ENCODE measurements at regions not wholly inside any gene's neighbourhood (a gene's known extent, or its start where the extent isn't known, plus 50 kb on each side); places are given as distances from the start of the nearest gene placed in this dataset.

DNA sequence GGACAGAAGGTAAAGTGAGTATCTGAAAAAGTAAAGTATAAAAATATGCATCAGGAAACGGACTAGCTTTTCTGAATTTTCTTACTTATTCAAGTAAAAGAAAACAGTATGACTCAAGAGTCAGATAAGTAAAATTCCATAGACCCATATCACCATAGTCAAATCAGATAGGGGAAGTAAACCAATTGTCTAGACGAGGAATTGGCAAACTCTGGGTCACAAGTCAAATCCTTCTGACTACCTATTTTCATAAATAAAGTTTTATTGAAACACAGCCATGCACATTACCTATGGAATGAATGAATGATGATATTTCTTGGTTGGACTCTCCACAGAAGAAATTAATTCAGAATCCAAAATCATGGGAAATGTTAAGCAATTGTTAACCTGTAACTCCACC, 59.1 kb upstream of the TMC1 start:
- H3K27ac Mint-ChIP-seq (ENCODE audit: low read depth, unreplicated experiment) = no peak overlapping the region
- BruUV-seq (replicated peaks) = no TSS peak
- intact Hi-C loops (cut with micrococcal nuclease) = no loop called here
- TF ChIP-seq, protein P1, sequence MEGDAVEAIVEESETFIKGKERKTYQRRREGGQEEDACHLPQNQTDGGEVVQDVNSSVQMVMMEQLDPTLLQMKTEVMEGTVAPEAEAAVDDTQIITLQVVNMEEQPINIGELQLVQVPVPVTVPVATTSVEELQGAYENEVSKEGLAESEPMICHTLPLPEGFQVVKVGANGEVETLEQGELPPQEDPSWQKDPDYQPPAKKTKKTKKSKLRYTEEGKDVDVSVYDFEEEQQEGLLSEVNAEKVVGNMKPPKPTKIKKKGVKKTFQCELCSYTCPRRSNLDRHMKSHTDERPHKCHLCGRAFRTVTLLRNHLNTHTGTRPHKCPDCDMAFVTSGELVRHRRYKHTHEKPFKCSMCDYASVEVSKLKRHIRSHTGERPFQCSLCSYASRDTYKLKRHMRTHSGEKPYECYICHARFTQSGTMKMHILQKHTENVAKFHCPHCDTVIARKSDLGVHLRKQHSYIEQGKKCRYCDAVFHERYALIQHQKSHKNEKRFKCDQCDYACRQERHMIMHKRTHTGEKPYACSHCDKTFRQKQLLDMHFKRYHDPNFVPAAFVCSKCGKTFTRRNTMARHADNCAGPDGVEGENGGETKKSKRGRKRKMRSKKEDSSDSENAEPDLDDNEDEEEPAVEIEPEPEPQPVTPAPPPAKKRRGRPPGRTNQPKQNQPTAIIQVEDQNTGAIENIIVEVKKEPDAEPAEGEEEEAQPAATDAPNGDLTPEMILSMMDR (IDR thresholded peaks at IDR 0.05; ENCODE audit: unreplicated experiment) = no peak
- H3K27me3 Mint-ChIP-seq (ENCODE audit: insufficient read depth, unreplicated experiment) = no peaks in the 10 kb centered on the region
- no peak overlapping the region for H3K4me3 Mint-ChIP-seq (ENCODE audit: unreplicated experiment)
- ChIA-PET POLR2A (no interaction called here), CTCF (interaction anchor here (0.6 kb wide), 1 partner anchor 360 kb away, joined by 3 read pairs; no protein-coding TSS in a partner anchor)
- peaks cover 9% of the 10 kb centered on the region for H3K4me1 Mint-ChIP-seq (ENCODE audit: insufficient read depth, unreplicated experiment)
- no peaks in the 10 kb centered on the region for H3K36me3 Mint-ChIP-seq (ENCODE audit: insufficient read depth, unreplicated experiment)
- H3K9me3 Mint-ChIP-seq (ENCODE audit: unreplicated experiment) = no peaks in the 10 kb centered on the region
- no peak for DNase-seq (ENCODE audit: unreplicated experiment)

DNA sequence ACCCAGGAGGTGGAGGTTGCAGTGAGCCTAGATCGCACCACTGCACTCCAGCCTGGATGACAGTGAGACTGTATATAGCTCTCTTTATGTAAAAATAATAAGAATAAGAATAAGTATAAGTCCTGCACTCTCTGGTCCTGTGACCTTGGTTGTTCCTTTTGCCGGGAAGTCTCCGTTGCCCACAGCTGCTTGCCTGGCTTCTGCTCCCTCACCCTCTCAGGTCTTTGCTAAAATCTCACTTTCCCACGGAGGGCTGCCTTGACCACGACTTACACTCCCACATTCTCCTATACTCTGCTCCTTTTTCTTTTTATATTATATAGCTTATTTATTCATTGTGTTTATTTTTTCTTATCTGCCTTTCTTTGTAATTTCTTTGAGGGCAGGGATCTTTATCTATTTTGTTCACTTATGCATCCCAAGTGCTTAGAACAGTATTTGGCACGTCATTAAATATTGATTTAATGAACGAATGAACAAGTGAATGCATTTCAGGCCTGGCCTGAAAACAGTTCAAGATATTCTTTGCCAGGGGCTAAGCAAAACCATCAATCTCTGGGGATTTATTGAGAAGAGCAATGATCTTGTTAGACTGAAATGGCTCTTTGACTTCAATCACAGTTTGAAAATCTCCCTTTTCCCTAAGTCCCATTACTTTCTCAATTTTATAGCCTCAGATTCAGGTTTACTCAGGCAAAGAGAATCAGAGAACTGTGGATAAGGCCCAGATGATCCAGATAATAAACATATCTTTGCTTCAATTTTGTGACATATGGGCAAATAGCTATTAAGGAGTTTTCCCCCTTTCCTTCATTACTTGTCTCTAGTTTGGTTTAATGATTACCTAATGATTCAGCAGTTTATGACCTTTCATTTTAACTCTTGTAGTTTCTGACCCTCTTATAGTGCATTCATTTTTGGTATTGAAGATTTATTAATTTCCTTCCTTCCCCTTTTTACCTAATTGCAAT, 60.8 kb upstream of the TMC1 start:
- intact Hi-C loops (cut with micrococcal nuclease) = no loop called here
- CTCF ChIA-PET = interaction anchor here (1.0 to 1.3 kb wide), 3 partner anchors 13 to 20 kb away, joined by 3 to 4 read pairs (median 4); no protein-coding TSS in a partner anchor
- Mint-ChIP-seq H3K36me3 (ENCODE audit: insufficient read depth, unreplicated experiment) (no peaks in the 10 kb centered on the region), H3K27me3 (ENCODE audit: insufficient read depth, unreplicated experiment) (no peaks in the 10 kb centered on the region), H3K4me1 (ENCODE audit: insufficient read depth, unreplicated experiment) (peaks cover 6% of the 10 kb centered on the region), H3K27ac (ENCODE audit: low read depth, unreplicated experiment) (no peak overlapping the region), H3K4me3 (ENCODE audit: unreplicated experiment) (no peak overlapping the region), H3K9me3 (ENCODE audit: unreplicated experiment) (no peaks in the 10 kb centered on the region)
- DNase-seq (ENCODE audit: unreplicated experiment) = no peak
- POLR2A ChIA-PET = interaction anchor here (0.6 to 1.8 kb wide), 5 partner anchors 13 to 128 kb away, joined by 3 to 4 read pairs (median 3); partner anchors contain the start of gene ZFAND5
- BruUV-seq (replicated peaks) = no TSS peak
- TF ChIP-seq, protein P1 (IDR thresholded peaks at IDR 0.05; ENCODE audit: unreplicated experiment) = no peak

DNA sequence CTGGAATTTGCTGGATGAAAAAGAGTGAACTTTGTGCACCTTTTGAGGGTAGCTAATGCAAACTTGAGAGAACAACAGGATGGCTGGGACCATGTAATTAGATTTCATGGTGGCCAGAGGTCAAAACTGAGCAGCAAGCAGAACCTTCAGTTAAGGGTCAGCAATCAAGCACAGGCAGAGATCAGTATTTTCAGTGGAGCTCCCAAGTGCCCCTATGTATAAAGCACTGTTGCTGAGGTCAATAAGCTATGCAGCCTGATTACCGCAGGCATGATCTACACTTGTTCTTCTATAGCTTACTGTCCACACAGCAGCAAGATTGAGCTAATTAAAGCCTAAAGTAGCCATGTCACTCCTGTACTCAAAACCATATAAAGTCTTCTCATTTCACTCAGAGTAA, 62.1 kb upstream of the TMC1 start:
- ChIA-PET CTCF (interaction anchor here (1.0 to 1.2 kb wide), 5 partner anchors 10 to 94 kb away, joined by 3 to 4 read pairs (median 3); no protein-coding TSS in a partner anchor), POLR2A (interaction anchor here (0.7 to 1.8 kb wide), 2 partner anchors 94 to 97 kb away, joined by 3 to 4 read pairs; no protein-coding TSS in a partner anchor)
- Mint-ChIP-seq H3K9me3 (ENCODE audit: unreplicated experiment) (no peaks in the 10 kb centered on the region), H3K27me3 (ENCODE audit: insufficient read depth, unreplicated experiment) (no peaks in the 10 kb centered on the region), H3K36me3 (ENCODE audit: insufficient read depth, unreplicated experiment) (no peaks in the 10 kb centered on the region), H3K27ac (ENCODE audit: low read depth, unreplicated experiment) (no peak overlapping the region), H3K4me3 (ENCODE audit: unreplicated experiment) (no peak overlapping the region), H3K4me1 (ENCODE audit: insufficient read depth, unreplicated experiment) (no peaks in the 10 kb centered on the region)
- intact Hi-C loops (cut with micrococcal nuclease) = no loop called here
- no peak for DNase-seq (ENCODE audit: unreplicated experiment)
- BruUV-seq (replicated peaks) = no TSS peak
- TF ChIP-seq, protein P1 (IDR thresholded peaks at IDR 0.05; ENCODE audit: unreplicated experiment) = no peak

DNA sequence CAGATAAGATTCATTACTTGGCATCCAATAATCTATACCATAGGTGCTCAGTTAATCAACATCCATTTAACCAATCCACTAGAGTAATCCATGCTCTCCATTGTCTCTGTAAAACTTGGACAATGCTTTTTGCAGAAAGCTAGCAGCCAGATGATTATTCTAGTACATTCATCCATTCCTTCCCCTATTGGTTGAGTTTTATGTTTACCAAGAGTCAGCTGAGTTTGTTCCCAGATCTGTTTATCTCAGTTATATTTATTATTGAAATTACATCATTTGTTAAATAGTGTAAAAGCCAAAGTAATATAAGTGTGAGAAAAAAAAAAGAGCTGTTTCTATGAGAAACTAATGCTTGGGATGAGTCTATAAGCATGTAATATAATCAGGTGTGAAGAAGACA, 63.3 kb upstream of the TMC1 start:
- Mint-ChIP-seq H3K4me1 (ENCODE audit: insufficient read depth, unreplicated experiment) (no peaks in the 10 kb centered on the region), H3K27ac (ENCODE audit: low read depth, unreplicated experiment) (no peak overlapping the region), H3K9me3 (ENCODE audit: unreplicated experiment) (no peaks in the 10 kb centered on the region), H3K36me3 (ENCODE audit: insufficient read depth, unreplicated experiment) (no peaks in the 10 kb centered on the region), H3K27me3 (ENCODE audit: insufficient read depth, unreplicated experiment) (no peaks in the 10 kb centered on the region), H3K4me3 (ENCODE audit: unreplicated experiment) (no peak overlapping the region)
- TF ChIP-seq, protein P1 (IDR thresholded peaks at IDR 0.05; ENCODE audit: unreplicated experiment) = no peak
- DNase-seq (ENCODE audit: unreplicated experiment) = no peak
- CTCF ChIA-PET = interaction anchor here (0.6 to 1.2 kb wide), 3 partner anchors 11 to 177 kb away, joined by 3 read pairs; no protein-coding TSS in a partner anchor
- BruUV-seq (replicated peaks) = no TSS peak
- intact Hi-C loops (cut with micrococcal nuclease) = no loop called here
- POLR2A ChIA-PET = interaction anchor here (0.5 to 0.7 kb wide), 3 partner anchors 66 to 305 kb away, joined by 3 read pairs; no protein-coding TSS in a partner anchor
